ENCODE measurements at regions not wholly inside any gene's neighbourhood (a gene's known extent, or its start where the extent isn't known, plus 50 kb on each side); places are given as distances from the start of the nearest gene placed in this dataset.
A peak's percentile ranks its signal among the peaks of the same experiment; 100 is the strongest.

DNA sequence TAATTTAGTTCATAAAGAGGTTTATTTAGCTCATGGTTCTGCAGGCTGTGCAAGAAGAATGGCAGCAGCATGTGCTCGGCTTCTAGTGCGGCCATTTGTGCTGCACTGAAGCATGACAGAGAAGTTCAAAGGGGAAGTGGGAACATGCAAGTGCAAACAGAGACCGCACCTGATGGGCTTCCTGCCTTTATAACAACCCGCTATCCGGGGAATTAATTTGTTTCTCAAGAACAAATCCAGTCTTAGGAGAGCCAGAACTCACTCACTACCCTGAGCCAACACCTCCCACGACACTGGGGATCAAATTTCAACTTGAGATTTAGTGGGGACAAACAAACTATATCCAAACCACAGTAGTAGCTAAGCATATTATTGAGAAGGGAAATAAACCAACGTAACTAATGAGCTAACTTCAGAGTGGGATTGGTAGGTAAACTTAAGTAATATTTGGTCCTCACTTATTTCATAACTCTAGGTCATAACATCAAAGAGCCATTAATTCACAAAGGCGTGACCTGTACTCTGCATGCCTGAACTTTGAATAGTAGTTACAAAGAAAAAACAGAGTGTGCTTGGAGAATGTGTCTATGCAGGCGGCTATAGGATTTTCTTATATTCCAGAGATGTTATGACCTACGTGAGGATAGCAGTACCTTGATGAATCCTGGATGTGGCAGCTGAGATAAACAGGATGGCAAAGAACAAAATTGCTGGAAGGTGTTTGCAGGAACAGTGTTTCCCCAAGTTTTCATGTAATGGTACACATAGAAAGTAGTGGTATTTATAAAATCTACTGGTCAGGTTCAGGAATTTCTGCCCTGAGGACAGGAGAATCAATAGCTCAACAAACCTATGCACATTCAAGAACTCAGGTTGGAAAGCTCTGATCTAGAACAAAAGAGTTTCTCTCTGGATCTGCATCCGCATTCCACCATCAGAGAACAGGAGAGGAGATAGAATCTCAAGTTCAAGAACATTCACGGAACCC, 845.9 kb upstream of the ID2 start:
- TF ChIP-seq JUND (IDR thresholded peaks at IDR 0.05; ENCODE audit: low read depth) = no peak
- in situ Hi-C loops (cut with HindIII; ENCODE audit: low pct_unique_long_range_greater_than_20kb, low sequenced_read_pairs) = no loop called here
- DNase-seq (ENCODE audit: low read depth in 1 of 2, low spot score in 1 of 2) = peak in 1 of 2 experiments; percentile 16

DNA sequence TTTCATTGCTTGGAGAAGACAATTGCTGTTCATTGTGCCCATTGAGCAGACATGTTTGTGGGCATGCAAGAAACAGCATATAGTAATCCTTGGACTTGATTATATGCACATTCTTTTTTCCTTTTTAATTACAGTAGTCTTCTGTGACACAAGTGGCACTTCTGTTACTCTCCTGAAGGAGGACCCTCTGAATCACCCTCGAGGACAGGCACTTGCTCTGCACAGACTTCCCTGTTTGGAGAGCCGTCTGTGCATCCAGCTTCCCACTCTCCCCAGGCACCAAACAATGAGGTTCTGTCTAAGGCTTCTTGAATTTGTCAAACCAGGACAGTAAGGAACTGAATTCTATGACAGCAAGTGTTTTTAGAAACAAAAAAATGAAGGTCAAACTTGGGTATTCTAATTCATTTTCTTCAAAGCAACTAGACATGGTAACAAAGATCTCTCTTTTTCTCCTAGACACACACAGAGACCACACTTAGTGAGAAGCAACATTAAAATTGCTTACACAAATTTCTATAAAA, 844.6 kb upstream of the ID2 start:
- no peak for DNase-seq (ENCODE audit: low read depth in 1 of 2, low spot score in 1 of 2)
- no peak for TF ChIP-seq JUND (IDR thresholded peaks at IDR 0.05; ENCODE audit: low read depth)
- in situ Hi-C loops (cut with HindIII; ENCODE audit: low pct_unique_long_range_greater_than_20kb, low sequenced_read_pairs) = no loop called here

DNA sequence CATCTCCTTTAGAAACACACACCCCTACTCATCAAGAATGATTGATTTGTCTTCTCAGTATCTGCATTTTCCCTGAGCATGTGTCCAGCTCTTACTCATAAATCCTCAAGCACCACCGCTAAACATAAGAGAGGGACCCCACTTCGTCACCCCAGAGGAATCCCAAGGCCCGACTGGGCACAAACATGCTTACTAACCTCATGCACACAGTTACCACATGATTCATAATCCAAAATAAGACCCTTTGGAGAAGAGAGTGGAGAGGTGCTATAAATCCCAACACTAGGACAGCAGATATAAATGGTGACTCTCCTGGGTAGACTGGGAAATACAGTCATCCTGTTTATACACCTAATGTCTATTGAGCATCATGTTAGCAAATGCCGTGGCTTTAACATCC, 843.2 kb upstream of the ID2 start:
- TF ChIP-seq JUND (IDR thresholded peaks at IDR 0.05; ENCODE audit: low read depth) = no peak
- no peak for DNase-seq (ENCODE audit: low read depth in 1 of 2, low spot score in 1 of 2)
- in situ Hi-C loops (cut with HindIII; ENCODE audit: low pct_unique_long_range_greater_than_20kb, low sequenced_read_pairs) = no loop called here

DNA sequence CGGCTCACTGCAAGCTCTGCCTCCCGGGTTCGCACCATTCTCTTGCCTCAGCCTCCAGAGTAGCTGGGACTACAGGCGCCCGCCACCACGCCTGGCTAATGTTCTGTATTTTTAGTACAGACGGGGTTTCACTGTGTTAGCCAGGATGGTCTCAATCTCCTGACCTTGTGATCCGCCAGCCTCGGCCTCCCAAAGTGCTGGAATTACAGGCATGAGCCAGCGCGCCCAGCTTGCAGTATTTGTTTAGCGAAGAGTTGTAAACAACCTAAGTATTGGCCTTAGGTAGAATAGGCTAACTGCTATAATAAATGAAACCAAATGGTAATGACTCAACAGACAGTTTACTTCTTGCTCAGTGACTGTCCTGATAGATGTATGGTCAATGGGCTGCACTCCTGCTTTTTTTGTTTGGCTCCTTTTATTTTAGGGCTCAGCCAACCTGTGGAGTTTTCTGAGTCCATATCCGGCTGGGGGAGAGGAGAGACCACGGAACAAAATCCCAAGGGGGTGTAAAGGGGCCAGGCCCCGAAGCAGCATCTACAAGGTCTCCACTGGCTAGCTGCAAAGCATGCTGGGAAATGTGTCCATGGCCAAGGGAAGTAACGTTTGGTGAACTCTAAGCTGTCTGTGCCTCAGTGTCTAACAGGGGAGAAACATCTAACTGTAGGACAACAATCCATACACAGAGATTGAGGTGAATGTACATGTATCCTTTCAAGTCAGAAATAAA, 841.0 kb upstream of the ID2 start:
- in situ Hi-C loops (cut with HindIII; ENCODE audit: low pct_unique_long_range_greater_than_20kb, low sequenced_read_pairs) = no loop called here
- peak in 1 of 2 experiments; percentile 29 for DNase-seq (ENCODE audit: low read depth in 1 of 2, low spot score in 1 of 2)
- no peak for TF ChIP-seq JUND (IDR thresholded peaks at IDR 0.05; ENCODE audit: low read depth)

DNA sequence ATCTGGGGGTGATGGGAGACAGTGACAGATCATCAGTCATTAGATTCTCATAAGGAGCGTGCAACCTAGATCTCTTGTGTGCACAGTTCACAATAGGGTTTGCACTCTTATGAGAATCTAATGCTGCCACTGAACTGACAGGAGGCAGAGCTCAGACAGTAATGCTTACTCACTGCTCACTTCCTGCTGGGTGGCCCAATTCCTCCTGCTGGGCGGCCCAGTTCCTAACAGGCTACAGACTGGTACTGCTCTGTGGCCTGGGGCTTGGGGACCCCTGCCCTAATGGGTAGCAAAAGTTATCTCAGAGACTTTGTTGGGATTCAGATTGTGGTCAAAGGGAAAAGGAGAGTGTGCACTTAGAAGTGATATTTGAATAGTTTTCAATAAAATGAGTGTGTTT, 840.1 kb upstream of the ID2 start:
- DNase-seq (ENCODE audit: low read depth in 1 of 2, low spot score in 1 of 2) = no peak
- in situ Hi-C loops (cut with HindIII; ENCODE audit: low pct_unique_long_range_greater_than_20kb, low sequenced_read_pairs) = no loop called here

DNA sequence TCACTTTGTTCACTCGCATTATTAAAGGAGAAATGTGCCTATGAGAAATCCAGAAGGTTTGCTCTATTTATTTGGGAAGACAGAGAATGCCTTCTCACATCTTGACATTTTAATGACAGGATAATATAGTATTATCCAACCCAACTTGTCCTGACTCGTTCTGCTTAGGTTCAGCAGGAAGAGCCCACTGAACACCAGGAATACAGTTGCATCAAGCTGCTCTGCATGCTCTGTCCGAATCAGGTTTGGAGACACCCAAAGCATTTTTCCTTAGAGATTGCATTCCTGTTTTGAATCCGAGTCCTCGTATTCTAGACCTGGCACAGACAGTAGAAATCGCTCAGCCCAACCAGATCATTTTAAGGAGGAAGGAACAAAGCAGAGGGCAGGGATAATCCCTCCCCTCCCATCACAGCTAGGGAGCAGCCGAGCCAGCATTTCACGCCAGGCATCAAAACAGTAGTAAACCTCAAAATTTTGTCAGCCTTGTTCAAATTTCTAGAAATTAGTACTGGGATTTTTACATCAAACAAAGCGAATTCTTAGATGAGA, 837.4 kb upstream of the ID2 start:
- in situ Hi-C loops (cut with HindIII; ENCODE audit: low pct_unique_long_range_greater_than_20kb, low sequenced_read_pairs) = no loop called here
- TF ChIP-seq JUND (IDR thresholded peaks at IDR 0.05; ENCODE audit: low read depth) = no peak
- no peak for DNase-seq (ENCODE audit: low read depth in 1 of 2, low spot score in 1 of 2)

More for the DNA sequence above, 840.1 kb upstream of the ID2 start:
- TF ChIP-seq JUND (IDR thresholded peaks at IDR 0.05; ENCODE audit: low read depth) = no peak

DNA sequence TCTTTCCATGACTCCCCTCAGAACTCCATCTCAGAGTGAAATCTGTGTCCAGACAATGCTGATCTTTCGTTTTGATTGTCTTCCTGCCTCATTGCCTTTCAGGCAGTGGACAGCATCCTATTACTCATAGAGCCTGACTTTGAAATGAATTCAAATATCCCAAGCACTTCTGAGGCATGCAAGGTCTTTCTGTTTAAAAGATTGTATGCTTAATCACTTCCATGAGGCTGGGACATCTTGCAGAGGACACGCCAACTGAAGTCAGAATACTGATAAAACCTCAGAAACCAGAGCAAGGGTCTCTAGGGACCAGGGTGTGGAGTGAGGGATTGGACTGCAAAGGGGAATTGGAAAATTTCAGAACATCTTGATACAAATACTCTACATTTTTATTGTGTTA, 836.5 kb upstream of the ID2 start:
- TF ChIP-seq JUND (IDR thresholded peaks at IDR 0.05; ENCODE audit: low read depth) = no peak
- in situ Hi-C loops (cut with HindIII; ENCODE audit: low pct_unique_long_range_greater_than_20kb, low sequenced_read_pairs) = no loop called here
- DNase-seq (ENCODE audit: low read depth in 1 of 2, low spot score in 1 of 2) = no peak

DNA sequence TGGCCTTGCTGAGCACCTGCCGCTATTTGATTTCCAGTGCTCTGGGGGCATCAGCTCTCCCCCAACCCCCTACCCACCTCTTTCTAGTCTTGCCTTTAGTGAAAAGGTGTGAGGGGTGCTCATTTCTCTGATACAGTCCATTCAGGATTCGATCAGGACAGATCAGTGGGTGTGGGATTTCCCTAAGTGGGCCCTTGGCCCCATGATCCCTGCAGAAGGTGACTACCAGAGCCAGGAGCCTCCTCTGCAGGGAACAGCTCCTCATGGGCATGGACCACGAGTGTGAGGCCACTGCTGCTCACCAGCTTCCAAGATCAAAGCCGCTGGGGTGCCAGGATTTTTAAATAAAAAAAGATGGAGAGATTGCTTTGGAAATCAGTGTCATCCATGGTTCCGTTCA, 835.2 kb upstream of the ID2 start:
- in situ Hi-C loops (cut with HindIII; ENCODE audit: low pct_unique_long_range_greater_than_20kb, low sequenced_read_pairs) = no loop called here
- no peak for TF ChIP-seq JUND (IDR thresholded peaks at IDR 0.05; ENCODE audit: low read depth)
- DNase-seq (ENCODE audit: low read depth in 1 of 2, low spot score in 1 of 2) = no peak

DNA sequence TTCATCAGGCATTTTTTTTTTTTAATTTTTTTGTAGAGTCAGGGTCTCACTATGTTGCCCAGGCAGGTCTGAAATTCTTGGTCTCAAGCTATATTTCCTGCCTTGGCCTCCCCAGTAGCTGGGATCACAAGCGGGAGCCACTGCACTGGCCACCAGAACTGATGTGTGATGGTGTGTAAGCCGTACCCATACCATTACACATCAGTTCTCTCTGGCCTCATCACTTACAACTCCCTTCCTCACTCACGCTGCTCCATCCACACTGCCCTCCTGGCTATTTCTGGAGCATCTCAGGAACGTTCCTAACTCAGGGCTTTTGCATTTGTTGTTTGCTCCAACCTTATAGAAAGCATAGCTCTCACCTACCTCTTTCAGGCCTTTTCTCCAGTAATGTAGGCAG, 834.5 kb upstream of the ID2 start:
- TF ChIP-seq JUND (IDR thresholded peaks at IDR 0.05; ENCODE audit: low read depth) = no peak
- no peak for DNase-seq (ENCODE audit: low read depth in 1 of 2, low spot score in 1 of 2)
- in situ Hi-C loops (cut with HindIII; ENCODE audit: low pct_unique_long_range_greater_than_20kb, low sequenced_read_pairs) = no loop called here

DNA sequence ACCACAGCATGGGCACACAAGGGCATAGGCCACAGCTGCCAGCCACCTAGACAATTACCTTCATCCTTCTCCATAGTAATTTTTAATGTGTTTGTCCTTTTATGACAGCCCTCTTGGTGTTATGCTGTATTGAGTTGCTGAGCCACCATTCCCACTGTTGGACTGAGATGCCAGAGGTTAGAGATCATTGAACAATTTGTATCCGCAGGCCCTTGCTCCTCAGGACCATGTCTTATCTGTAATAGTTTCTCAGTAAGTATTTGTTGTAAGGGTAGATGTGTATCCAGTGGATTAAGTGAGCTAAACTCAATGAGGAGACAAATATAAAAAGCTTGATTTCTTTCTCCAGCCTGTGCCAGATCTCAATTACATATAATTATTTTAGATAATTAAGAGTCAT, 832.8 kb upstream of the ID2 start:
- in situ Hi-C loops (cut with HindIII; ENCODE audit: low pct_unique_long_range_greater_than_20kb, low sequenced_read_pairs) = no loop called here
- no peak for DNase-seq (ENCODE audit: low read depth in 1 of 2, low spot score in 1 of 2)
- TF ChIP-seq JUND (IDR thresholded peaks at IDR 0.05; ENCODE audit: low read depth) = no peak

DNA sequence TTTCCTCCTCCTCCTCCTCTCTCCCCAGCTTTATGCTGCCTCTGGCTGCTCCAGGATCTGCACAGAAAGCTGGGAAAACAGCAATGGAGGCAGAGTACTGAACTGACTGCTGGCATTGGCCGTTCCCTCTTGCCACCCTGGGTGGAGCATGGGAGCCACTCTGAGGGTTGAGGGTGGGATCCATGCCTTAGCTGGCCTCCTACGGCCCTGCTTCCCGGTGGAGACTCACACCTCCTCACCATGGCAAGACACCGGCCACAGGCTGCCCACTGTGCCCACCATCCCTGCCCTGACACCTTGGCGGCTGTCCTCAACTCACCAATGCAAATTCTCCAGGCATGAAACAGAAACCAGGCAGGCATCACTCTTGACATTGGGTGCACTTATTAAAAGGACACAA, 832.3 kb upstream of the ID2 start:
- no peak for DNase-seq (ENCODE audit: low read depth in 1 of 2, low spot score in 1 of 2)
- no peak for TF ChIP-seq JUND (IDR thresholded peaks at IDR 0.05; ENCODE audit: low read depth)
- in situ Hi-C loops (cut with HindIII; ENCODE audit: low pct_unique_long_range_greater_than_20kb, low sequenced_read_pairs) = no loop called here

DNA sequence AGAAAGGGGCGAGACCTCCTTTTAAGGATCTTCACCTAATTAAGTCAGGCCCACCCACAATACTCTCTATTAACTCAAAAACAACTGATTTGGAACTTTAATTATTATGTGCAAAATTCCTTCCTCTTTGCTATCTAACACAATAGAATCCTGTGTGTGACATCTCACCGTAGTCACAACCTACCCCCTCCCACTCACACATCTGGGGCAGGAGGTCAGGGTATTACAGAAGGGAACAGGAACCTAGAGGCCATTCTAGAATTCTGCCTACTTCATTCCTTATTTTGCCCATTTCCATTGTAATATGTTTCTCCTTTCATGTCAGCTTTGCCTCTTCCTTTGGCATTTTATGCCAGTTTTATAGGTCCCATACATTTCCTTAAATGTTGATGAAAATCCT, 829.3 kb upstream of the ID2 start:
- in situ Hi-C loops (cut with HindIII; ENCODE audit: low pct_unique_long_range_greater_than_20kb, low sequenced_read_pairs) = no loop called here
- DNase-seq (ENCODE audit: low read depth in 1 of 2, low spot score in 1 of 2) = no peak

DNA sequence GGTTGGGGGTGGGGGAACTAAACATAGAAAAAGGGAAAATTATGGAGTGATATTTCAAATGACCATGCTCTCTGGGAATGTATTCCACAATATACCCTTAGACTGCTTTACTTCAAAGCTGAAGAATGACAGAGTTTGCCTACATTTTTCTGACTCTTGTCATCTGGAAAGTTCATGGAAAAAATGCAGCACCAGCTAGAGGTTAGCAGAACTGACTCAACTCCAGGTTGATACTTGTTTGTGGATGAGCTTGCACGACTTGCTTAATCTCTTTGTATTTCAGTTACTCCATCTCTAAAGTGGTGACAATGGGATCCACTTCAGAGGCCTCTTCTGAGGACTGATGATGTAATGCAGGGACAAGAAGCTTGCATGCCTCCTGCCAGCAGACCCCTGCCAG, 824.0 kb upstream of the ID2 start:
- DNase-seq (ENCODE audit: low read depth in 1 of 2, low spot score in 1 of 2) = no peak
- no peak for TF ChIP-seq JUND (IDR thresholded peaks at IDR 0.05; ENCODE audit: low read depth)
- in situ Hi-C loops (cut with HindIII; ENCODE audit: low pct_unique_long_range_greater_than_20kb, low sequenced_read_pairs) = no loop called here

More for the DNA sequence above, 829.3 kb upstream of the ID2 start:
- no peak for TF ChIP-seq JUND (IDR thresholded peaks at IDR 0.05; ENCODE audit: low read depth)

Data from T47D (cell line).